MCF 10A (cell line): ENCODE measurements at regions not wholly inside any gene's neighbourhood (a gene's known extent, or its start where the extent isn't known, plus 50 kb on each side); places are given as distances from the start of the nearest gene placed in this dataset.

Source experiments
- BruUV-seq: library from RNA; stranded (reverse); fragments of 400-500 nt; replicated peaks from 2 replicates; lab custom pipeline; 2021; lab: Mats Ljungman, UMichigan
- CTCF ChIA-PET: fragments of 300-600 bp; sonication (Branson Sonifier 250); formaldehyde crosslinking; extraction: SDS; loops from one replicate; lab custom pipeline; 2021; ENCODE audit warnings: antibody characterized with exemption, inconsistent platforms; lab: Yijun Ruan, JAX
- POLR2A ChIA-PET: fragments of 300-600, 350-650 bp; sonication (Branson Sonifier 250); formaldehyde crosslinking; extraction: SDS; loops from one replicate; lab custom pipeline; 2020; ENCODE audit warnings: antibody characterized with exemption, inconsistent platforms; lab: Yijun Ruan, JAX
- DNase-seq: peaks from one replicate; pipeline ENCODE4 v3.0.0-alpha.2; 2018; ENCODE audit not compliant: unreplicated experiment
- H3K27ac Mint-ChIP-seq: one replicate; pipeline ENCODE4 v1.8.0; 2022; ENCODE audit warnings: mild to moderate bottlenecking, low read depth, mixed read lengths; ENCODE audit not compliant: unreplicated experiment
- H3K27me3 Mint-ChIP-seq: one replicate; pipeline ENCODE4 v1.8.0; 2022; ENCODE audit warnings: mixed read lengths; ENCODE audit not compliant: insufficient read depth, unreplicated experiment
- H3K36me3 Mint-ChIP-seq: one replicate; pipeline ENCODE4 v1.8.0; 2022; ENCODE audit warnings: mild to moderate bottlenecking, moderate library complexity, mixed read lengths; ENCODE audit not compliant: insufficient read depth, unreplicated experiment
- H3K4me1 Mint-ChIP-seq: one replicate; pipeline ENCODE4 v1.8.0; 2022; ENCODE audit warnings: mixed read lengths; ENCODE audit not compliant: insufficient read depth, unreplicated experiment
- H3K4me3 Mint-ChIP-seq: one replicate; pipeline ENCODE4 v1.8.0; 2022; ENCODE audit warnings: mild to moderate bottlenecking, moderate library complexity, mixed read lengths; ENCODE audit not compliant: unreplicated experiment
- H3K9me3 Mint-ChIP-seq: one replicate; pipeline ENCODE4 v1.8.0; 2022; ENCODE audit warnings: mixed read lengths; ENCODE audit not compliant: unreplicated experiment
- CTCF ChIP-seq: fragments of 200-600 bp; IDR thresholded peaks from one replicate; pipeline ENCODE4 v1.8.0; 2022; ENCODE audit warnings: antibody characterized with exemption, mild to moderate bottlenecking; ENCODE audit not compliant: unreplicated experiment
- intact Hi-C: fragments of 100-400 bp; cut with micrococcal nuclease; formaldehyde crosslinking; loops from 2 replicates; pipeline ENCODE4 v1.14.1; 2022

GRCh38 chr2:177332026-177332991 is 60.3 kb upstream of the AGPS start:
- H3K36me3 Mint-ChIP-seq: peaks cover 13% of the 10 kb centered on the region
- H3K27ac Mint-ChIP-seq: no peak overlapping the region
- H3K4me3 Mint-ChIP-seq: no peak overlapping the region
- intact Hi-C loops: loop anchor here (1.0 to 10.0 kb wide), 4 partner anchors 69 to 678 kb away; partner anchors contain the start of gene HNRNPA3
- peaks cover 8% of the 10 kb centered on the region for H3K4me1 Mint-ChIP-seq
- peak; percentile 60 for TF ChIP-seq CTCF
- ChIA-PET CTCF (interaction anchor here (0.7 to 9.6 kb wide), 14 partner anchors 9 to 818 kb away, joined by 3 to 201 read pairs (median 4); partner anchors contain the start of gene NFE2L2), POLR2A (interaction anchor here (1.0 to 4.5 kb wide), 16 partner anchors 17 to 168 kb away, joined by 3 to 52 read pairs (median 5); partner anchors contain the start of genes HNRNPA3 and NFE2L2)
- H3K9me3 Mint-ChIP-seq: no peaks in the 10 kb centered on the region
- no peaks in the 10 kb centered on the region for H3K27me3 Mint-ChIP-seq
- DNase-seq: peak; percentile 73
- BruUV-seq: no TSS peak

- intact Hi-C loops: loop anchor here (1.0 to 10.0 kb wide), 4 partner anchors 70 to 678 kb away; partner anchors contain the start of gene HNRNPA3
- no peak for DNase-seq
- H3K27me3 Mint-ChIP-seq: no peaks in the 10 kb centered on the region
- H3K4me3 Mint-ChIP-seq: no peak overlapping the region
- POLR2A ChIA-PET: interaction anchor here (1.0 to 4.5 kb wide), 15 partner anchors 18 to 391 kb away, joined by 3 to 52 read pairs (median 4); partner anchors contain the start of genes HNRNPA3 and NFE2L2
- H3K27ac Mint-ChIP-seq: no peak overlapping the region
- H3K9me3 Mint-ChIP-seq: no peaks in the 10 kb centered on the region
- H3K36me3 Mint-ChIP-seq: peaks cover 13% of the 10 kb centered on the region
- BruUV-seq: no TSS peak
- peaks cover 10% of the 10 kb centered on the region for H3K4me1 Mint-ChIP-seq
- TF ChIP-seq CTCF: no peak
- CTCF ChIA-PET: interaction anchor here (0.6 to 9.6 kb wide), 19 partner anchors 10 to 819 kb away, joined by 3 to 201 read pairs (median 4); partner anchors contain the start of gene NFE2L2
Observed at GRCh38 chr2:177332992-177333388, 59.6 kb upstream of the AGPS start.

- H3K4me3 Mint-ChIP-seq: no peak overlapping the region
- no peaks in the 10 kb centered on the region for H3K9me3 Mint-ChIP-seq
- no TSS peak for BruUV-seq
- DNase-seq: peak; percentile 60
- intact Hi-C loops: loop anchor here (1.0 to 10.0 kb wide), 9 partner anchors 38 to 680 kb away; partner anchors contain the start of gene HNRNPA3
- H3K27ac Mint-ChIP-seq: peak overlapping the region; percentile 54
- CTCF ChIA-PET: interaction anchor here (0.5 to 9.6 kb wide), 47 partner anchors 8 to 1562 kb away, joined by 3 to 201 read pairs (median 4); partner anchors contain the start of gene AGPS
- peak; percentile 81 for TF ChIP-seq CTCF
- POLR2A ChIA-PET: interaction anchor here (0.7 to 4.5 kb wide), 11 partner anchors 15 to 391 kb away, joined by 3 to 52 read pairs (median 4); no protein-coding TSS in a partner anchor
- no peaks in the 10 kb centered on the region for H3K27me3 Mint-ChIP-seq
- H3K36me3 Mint-ChIP-seq: peaks cover 13% of the 10 kb centered on the region
- peaks cover 16% of the 10 kb centered on the region for H3K4me1 Mint-ChIP-seq
Observed at GRCh38 chr2:177334940-177335543, 57.5 kb upstream of the AGPS start.
